H9 (cell line): ENCODE measurements at regions not wholly inside any gene's neighbourhood (a gene's known extent, or its start where the extent isn't known, plus 50 kb on each side); places are given as distances from the start of the nearest gene placed in this dataset.
"Not testable (repeated sequence)": the region's sequence is repeated elsewhere in the genome, so short reads cannot be mapped to it uniquely, and the experiment has no call there.

Experiments
- DNase-seq: peaks from one replicate; pipeline ENCODE4 v3.0.0-alpha.2; 2017
- H2AFZ ChIP-seq: one replicate; pipeline ENCODE4 v1.6.1; 2013; ENCODE audit warnings: mild to moderate bottlenecking, low read length, control low read depth, moderate library complexity
- H2AK5ac ChIP-seq: 2 replicates; pipeline ENCODE4 v1.6.1; 2013; ENCODE audit warnings: low read length, control low read depth, mixed read lengths; ENCODE audit not compliant: insufficient read length
- H2BK120ac ChIP-seq: one replicate; pipeline ENCODE4 v1.6.1; 2013; ENCODE audit warnings: low read depth, mild to moderate bottlenecking, low read length, control low read depth, inconsistent platforms; ENCODE audit not compliant: poor library complexity, severe bottlenecking
- H2BK12ac ChIP-seq: 2 replicates; pipeline ENCODE4 v1.6.1; 2013; ENCODE audit warnings: low read length, control low read depth, mixed read lengths, low read depth; ENCODE audit not compliant: insufficient read length
- H2BK15ac ChIP-seq: 2 replicates; pipeline ENCODE4 v1.6.1; 2013; ENCODE audit warnings: low read depth, low read length, control low read depth
- H2BK20ac ChIP-seq: one replicate; pipeline ENCODE4 v1.6.1; 2013; ENCODE audit warnings: low read depth, mild to moderate bottlenecking, low read length, control low read depth, inconsistent platforms; ENCODE audit not compliant: poor library complexity, severe bottlenecking
- H2BK5ac ChIP-seq: 2 replicates; pipeline ENCODE4 v1.6.1; 2013; ENCODE audit warnings: low read length, control low read depth, mixed read lengths; ENCODE audit not compliant: insufficient read length
- H3K14ac ChIP-seq: 2 replicates; pipeline ENCODE4 v1.6.1; 2013; ENCODE audit warnings: low read length, control low read depth; ENCODE audit not compliant: insufficient read depth
- H3K18ac ChIP-seq: 2 replicates; pipeline ENCODE4 v1.6.1; 2013; ENCODE audit warnings: low read depth, mild to moderate bottlenecking, mixed read lengths, low read length, control low read depth; ENCODE audit not compliant: insufficient read length
- H3K23ac ChIP-seq: 2 replicates; pipeline ENCODE4 v1.6.1; 2013; ENCODE audit warnings: low read length, control low read depth, mixed read lengths, low read depth; ENCODE audit not compliant: insufficient read length
- H3K23me2 ChIP-seq: 2 replicates; pipeline ENCODE4 v1.6.1; 2013; ENCODE audit warnings: low read depth, mild to moderate bottlenecking, mixed read lengths, low read length, control low read depth; ENCODE audit not compliant: insufficient read length, poor library complexity, severe bottlenecking
- H3K27ac ChIP-seq: 2 replicates; pipeline ENCODE4 v1.5.1; 2013; ENCODE audit warnings: low read length, control low read depth, mixed read lengths, low read depth; ENCODE audit not compliant: insufficient read length
- H3K27me3 ChIP-seq: 2 replicates; pipeline ENCODE4 v1.6.1; 2013; ENCODE audit warnings: low read length, control low read depth, inconsistent platforms; ENCODE audit not compliant: insufficient read depth
- H3K4ac ChIP-seq: 2 replicates; pipeline ENCODE4 v1.6.1; 2013; ENCODE audit warnings: low read depth, mild to moderate bottlenecking, control low read depth, inconsistent platforms, low read length, moderate library complexity
- H3K4me1 ChIP-seq: 2 replicates; pipeline ENCODE4 v1.6.1; 2013; ENCODE audit warnings: low read length, control low read depth, inconsistent platforms; ENCODE audit not compliant: insufficient read depth
- H3K4me2 ChIP-seq: 2 replicates; pipeline ENCODE4 v1.6.1; 2013; ENCODE audit warnings: low read length, control low read depth, mixed read lengths; ENCODE audit not compliant: insufficient read length, insufficient read depth
- H3K56ac ChIP-seq: 2 replicates; pipeline ENCODE4 v1.6.1; 2013; ENCODE audit warnings: low read depth, mild to moderate bottlenecking, mixed read lengths, low read length, control low read depth; ENCODE audit not compliant: insufficient read length
- H3K79me1 ChIP-seq: 2 replicates; pipeline ENCODE4 v1.6.1; 2013; ENCODE audit warnings: low read depth, mild to moderate bottlenecking, moderate library complexity, low read length, control low read depth, inconsistent platforms; ENCODE audit not compliant: insufficient read depth, poor library complexity, severe bottlenecking
- H3K79me2 ChIP-seq: 2 replicates; pipeline ENCODE4 v1.6.1; 2013; ENCODE audit warnings: low read length, control low read depth, inconsistent platforms; ENCODE audit not compliant: insufficient read depth
- H3K9ac ChIP-seq: 2 replicates; pipeline ENCODE4 v1.6.1; 2013; ENCODE audit warnings: low read length, control low read depth, mixed read lengths; ENCODE audit not compliant: insufficient read length; ENCODE audit errors: extremely low read depth
- H3K9me3 ChIP-seq: one replicate; pipeline ENCODE4 v1.6.1; 2013; ENCODE audit warnings: low read depth, low read length, inconsistent platforms; ENCODE audit not compliant: control insufficient read depth
- H3T11ph ChIP-seq: one replicate; pipeline ENCODE4 v1.6.1; 2013; ENCODE audit warnings: mild to moderate bottlenecking, low read length, control low read depth, inconsistent platforms
- H4K20me1 ChIP-seq: one replicate; pipeline ENCODE4 v1.6.1; 2013; ENCODE audit not compliant: control insufficient read depth, insufficient read length, insufficient read depth
- H4K5ac ChIP-seq: 2 replicates; pipeline ENCODE4 v1.6.1; 2013; ENCODE audit warnings: low read depth, mild to moderate bottlenecking, mixed read lengths, low read length, control low read depth; ENCODE audit not compliant: insufficient read length
- H4K8ac ChIP-seq: replicated peaks from 2 replicates; pipeline ENCODE4 v1.6.1; 2013; ENCODE audit warnings: low read length, control low read depth, mixed read lengths, low read depth; ENCODE audit not compliant: insufficient read length
- H4K91ac ChIP-seq: 2 replicates; pipeline ENCODE4 v1.6.1; 2013; ENCODE audit warnings: low read depth, mild to moderate bottlenecking, moderate library complexity, mixed read lengths, low read length, control low read depth; ENCODE audit not compliant: insufficient read length
- H3K27ac Mint-ChIP-seq, 3 experiments: 2 replicates in 2 of 3; 3 replicates in 1 of 3; pipeline ENCODE4 v1.8.0; 2020 to 2021; ENCODE audit warnings: mixed read lengths in 3 of 3, mild to moderate bottlenecking in 1 of 3, moderate library complexity in 1 of 3
- H3K27me3 Mint-ChIP-seq: 2 replicates; pipeline ENCODE4 v1.8.0; 2021; ENCODE audit warnings: low read depth, mild to moderate bottlenecking, moderate library complexity, mixed read lengths
- H3K36me3 Mint-ChIP-seq, 3 experiments: 2 replicates in 2 of 3; 3 replicates in 1 of 3; pipeline ENCODE4 v1.8.0; 2020 to 2021; ENCODE audit warnings: low read depth in 3 of 3, mixed read lengths in 3 of 3; ENCODE audit not compliant: insufficient read depth in 1 of 3
- H3K4me1 Mint-ChIP-seq, 2 experiments: 2 replicates each; pipeline ENCODE4 v1.8.0; 2020; ENCODE audit warnings: mixed read lengths in 2 of 2
- H3K4me3 Mint-ChIP-seq, 2 experiments: 2 replicates in 1 of 2; 3 replicates in 1 of 2; pipeline ENCODE4 v1.8.0; 2020 to 2021; ENCODE audit warnings: mild to moderate bottlenecking in 2 of 2, mixed read lengths in 2 of 2, moderate library complexity in 1 of 2
- H3K9me3 Mint-ChIP-seq, 2 experiments: 2 replicates in 1 of 2; 3 replicates in 1 of 2; pipeline ENCODE4 v1.8.0; 2020; ENCODE audit warnings: mild to moderate bottlenecking in 2 of 2, mixed read lengths in 2 of 2, moderate library complexity in 1 of 2
- CTCF ChIP-seq: fragments of 200-600 bp; sonication (generic); conservative IDR thresholded peaks from 3 replicates; pipeline ENCODE4 v1.8.0; 2021; ENCODE audit warnings: antibody characterized with exemption, mild to moderate bottlenecking
- WGBS: extraction: QIAGEN DNeasy Blood & Tissue Kit; methylation state at CpG from one replicate; pipeline ENCODE4 v1.1.7; 2013; ENCODE audit warnings: missing lambda C conversion rate, low lambda C conversion rate, mixed read lengths; ENCODE audit not compliant: insufficient read length; ENCODE audit errors: extremely low coverage; 5-methylcytosine and 5-hydroxymethylcytosine counted together

DNA sequence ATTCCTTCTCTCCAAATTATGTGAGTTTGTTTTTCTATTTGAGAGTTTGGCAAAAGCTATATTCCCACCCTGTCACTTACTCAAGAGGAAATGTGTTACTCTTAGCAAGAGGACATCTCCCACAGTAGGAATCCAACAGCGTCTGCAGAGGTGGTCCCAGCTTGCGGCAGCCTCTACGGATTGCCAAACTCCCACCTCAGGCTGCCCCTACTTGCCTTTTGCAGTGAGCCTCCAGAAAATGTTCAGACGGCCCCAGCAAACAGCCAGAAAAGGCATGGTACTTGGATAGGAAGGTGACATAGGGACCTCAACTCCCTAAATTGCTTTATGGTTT, 158.4 kb downstream of the SUCLG1 start:
- Histone ChIP-seq H3K79me2 (no peaks in the 10 kb centered on the region), H3K23me2 (no peaks in the 10 kb centered on the region), H2BK12ac (no peak overlapping the region), H4K20me1 (no peaks in the 10 kb centered on the region), H2AK5ac (no peak overlapping the region), H2BK5ac (no peak overlapping the region), H3K27me3 (no peaks in the 10 kb centered on the region), H3K14ac (no peak overlapping the region), H3K4me2 (no peak overlapping the region), H3K23ac (no peak overlapping the region), H3K4me1 (0 out of 2 replicates have a peak, but pooled peaks cover 4% of the 10 kb centered on the region), H4K91ac (no peak overlapping the region), H3K9me3 (peaks cover 5% of the 10 kb centered on the region), H4K5ac (no peak overlapping the region), H3K18ac (no peak overlapping the region), H3K27ac (no peak overlapping the region), H2AFZ (no peak overlapping the region), H3T11ph (no peak overlapping the region), H2BK15ac (no peak overlapping the region), H2BK20ac (no peak overlapping the region), H3K56ac (no peak overlapping the region), H2BK120ac (no peak overlapping the region), H3K79me1 (no peaks in the 10 kb centered on the region), H4K8ac (no peak overlapping the region), H3K9ac (no peak overlapping the region), H3K4ac (no peak overlapping the region)
- H3K9me3 Mint-ChIP-seq = peaks cover 13 to 17% of the 10 kb centered on the region in 2 experiments
- peaks cover 36 to 38% of the 10 kb centered on the region in 2 experiments for H3K4me1 Mint-ChIP-seq
- H3K27me3 Mint-ChIP-seq = no peaks in the 10 kb centered on the region; the same call in 1 of the 2 replicates
- DNase-seq = no peak
- no peak for TF ChIP-seq CTCF
- H3K36me3 Mint-ChIP-seq = peaks cover 7 to 12% (median 7%) of the 10 kb centered on the region in 3 experiments
- no peak overlapping the region for H3K4me3 Mint-ChIP-seq
- no CpG with 5 or more reads among the region's 4 CpGs for WGBS
- H3K27ac Mint-ChIP-seq = no peak overlapping the region; a peak in 1 of 7 replicates

DNA sequence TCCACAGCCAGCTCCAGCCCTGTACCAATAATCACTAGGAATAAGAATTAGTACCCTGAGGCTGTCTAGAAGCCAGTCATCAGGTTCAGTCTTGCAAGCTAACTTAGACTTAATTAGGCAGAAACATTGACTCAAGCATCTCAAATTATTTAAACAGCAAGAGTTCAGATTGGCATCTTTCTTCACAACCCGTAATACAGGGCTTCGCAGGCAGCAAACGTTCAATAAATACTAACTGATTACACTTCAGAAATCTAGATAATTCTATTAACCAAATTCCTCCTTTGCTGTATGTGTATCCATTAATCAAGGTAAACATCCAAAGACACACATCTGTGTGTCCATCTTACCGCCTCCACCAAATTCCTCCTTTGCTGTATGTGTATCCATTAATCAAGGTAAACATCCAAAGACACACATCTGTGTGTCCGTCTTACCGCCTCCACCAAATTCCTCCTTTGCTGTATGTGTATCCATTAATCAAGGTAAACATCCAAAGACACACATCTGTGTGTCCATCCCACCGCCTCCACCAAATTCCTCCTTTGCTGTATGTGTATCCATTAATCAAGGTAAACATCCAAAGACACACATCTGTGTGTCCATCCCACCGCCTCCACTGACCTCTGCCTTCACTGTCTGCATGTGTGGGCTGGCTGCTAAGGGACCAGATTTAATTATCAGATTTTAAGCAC, 158.9 kb downstream of the SUCLG1 start:
- not testable (repeated sequence) for H3K56ac ChIP-seq, H3K23ac ChIP-seq, H3K23me2 ChIP-seq, H3K79me1 ChIP-seq, H3T11ph ChIP-seq, H3K4me2 ChIP-seq, H3K4ac ChIP-seq, H3K14ac ChIP-seq, H2BK12ac ChIP-seq, H4K8ac ChIP-seq, H3K9me3 ChIP-seq, H2BK15ac ChIP-seq, DNase-seq, H4K91ac ChIP-seq, H3K79me2 ChIP-seq, H4K20me1 ChIP-seq, H3K4me1 ChIP-seq, H2AK5ac ChIP-seq, H2BK20ac ChIP-seq, H3K27ac ChIP-seq, H3K18ac ChIP-seq, H4K5ac ChIP-seq, H3K4me3 Mint-ChIP-seq, H2BK5ac ChIP-seq, H3K36me3 Mint-ChIP-seq, H3K27me3 Mint-ChIP-seq, H2BK120ac ChIP-seq, H3K27me3 ChIP-seq, H2AFZ ChIP-seq, H3K9ac ChIP-seq
- peaks cover 8 to 12% of the 10 kb centered on the region in 2 experiments for H3K9me3 Mint-ChIP-seq
- no CpG with 5 or more reads among the region's 8 CpGs for WGBS
- H3K4me1 Mint-ChIP-seq = peaks cover 31 to 33% of the 10 kb centered on the region in 2 experiments
- peak overlapping the region in 1 of 3 experiments; percentile 14; a peak in 1 of 7 replicates for H3K27ac Mint-ChIP-seq
